HepG2 (cell line): ENCODE measurements at regions not wholly inside any gene's neighbourhood (a gene's known extent, or its start where the extent isn't known, plus 50 kb on each side); places are given as distances from the start of the nearest gene placed in this dataset.

Experiments
- ATAC-seq: fragments of 200-7000 bp; cut with Tn5 transposase; 3 replicates; pipeline ENCODE4 v1.9.1; 2020; ENCODE audit warnings: mild to moderate bottlenecking, moderate library complexity
- BruUV-seq: library from RNA; stranded (reverse); fragments of 400-500 nt; replicated peaks from 2 replicates; lab custom pipeline; 2021; lab: Mats Ljungman, UMichigan
- CTCF ChIA-PET: fragments of 300-600 bp; formaldehyde crosslinking; extraction: SDS; loops from one replicate; lab custom pipeline; 2021; ENCODE audit warnings: low total read pairs, inconsistent platforms, low intra/inter-chr PET ratio; lab: Yijun Ruan, JAX
- POLR2A ChIA-PET: fragments of 350-600 bp; sonication (Branson Sonifier 250); formaldehyde crosslinking; loops from one replicate; lab custom pipeline; 2020; ENCODE audit warnings: antibody characterized with exemption, inconsistent platforms; lab: Yijun Ruan, JAX
- DNase-seq: peaks from one replicate; pipeline ENCODE4 v3.0.0-alpha.2; 2015; ENCODE audit warnings: low spot score
- FAIRE-seq: peaks from 3 replicates; lab custom pipeline; 2011; peaks lifted over from hg19 to GRCh38; lab: Jason Lieb, UNC
- H2AFZ ChIP-seq: one replicate; pipeline ENCODE4 v1.6.1; 2011; ENCODE audit warnings: low read length, inconsistent platforms
- H3K27ac ChIP-seq: fragments of 300-600 bp; 3 replicates; pipeline ENCODE4 v1.8.0; 2011; ENCODE audit warnings: mixed run types, mild to moderate bottlenecking, mixed read lengths, low read length, inconsistent platforms; ENCODE audit not compliant: insufficient read depth; ENCODE audit errors: extremely low read length
- H3K27me3 ChIP-seq, 2 experiments: fragments of 200-600 bp in 1 of 2; 2 replicates in 1 of 2; 3 replicates in 1 of 2; pipeline versions ENCODE4 v1.6.0 to v1.8.0; 2011; ENCODE audit warnings: low read length in 2 of 2, mild to moderate bottlenecking in 2 of 2, moderate library complexity in 2 of 2, inconsistent platforms in 1 of 2; ENCODE audit not compliant: insufficient read depth in 2 of 2, control insufficient read depth in 1 of 2
- H3K36me3 ChIP-seq, 2 experiments: fragments of 200-600 bp in 1 of 2; replicated peaks in 1 of 2; 2 replicates in 1 of 2; 3 replicates in 1 of 2; pipeline versions ENCODE4 v1.5.1 to v1.8.0; 2011; ENCODE audit warnings: low read length in 2 of 2, inconsistent platforms in 1 of 2; ENCODE audit not compliant: insufficient read depth in 2 of 2, control insufficient read depth in 1 of 2
- H3K4me1 ChIP-seq: 2 replicates; pipeline ENCODE4 v1.5.1; 2012; ENCODE audit warnings: low read length, inconsistent platforms; ENCODE audit not compliant: insufficient read depth
- H3K4me2 ChIP-seq: 2 replicates; pipeline ENCODE4 v1.6.0; 2011; ENCODE audit warnings: low read depth, low read length, inconsistent platforms
- H3K4me3 ChIP-seq, 3 experiments: fragments of 200-600 bp in 1 of 3; sonication (generic), shearing (Covaris generic) in 1 of 3; replicated peaks in 1 of 3; 2 replicates each; pipeline ENCODE4 v1.5.1; 2011 to 2016; ENCODE audit warnings: low read length in 3 of 3, inconsistent platforms in 2 of 3, low read depth in 2 of 3, mild to moderate bottlenecking in 2 of 3, control low read depth in 1 of 3, mixed read lengths in 1 of 3; ENCODE audit not compliant: insufficient read depth in 1 of 3
- H3K79me2 ChIP-seq: one replicate; pipeline ENCODE4 v1.6.1; 2011; ENCODE audit warnings: low read length, inconsistent platforms; ENCODE audit not compliant: insufficient read depth
- H3K9ac ChIP-seq: 2 replicates; pipeline ENCODE4 v1.6.0; 2011; ENCODE audit warnings: mild to moderate bottlenecking, low read depth, low read length, inconsistent platforms; ENCODE audit not compliant: insufficient read depth
- H3K9me3 ChIP-seq: 2 replicates; pipeline ENCODE4 v1.5.1; 2012; ENCODE audit warnings: mild to moderate bottlenecking, low read length
- H4K20me1 ChIP-seq: 2 replicates; pipeline ENCODE4 v1.6.0; 2011; ENCODE audit warnings: inconsistent platforms, mild to moderate bottlenecking, low read length, moderate library complexity; ENCODE audit not compliant: insufficient read depth
- HCFC1 ChIP-seq: fragments of 150-350 bp; IDR thresholded peaks from 2 replicates; pipeline ENCODE4 v1.6.1; 2014; ENCODE audit warnings: low read depth, low read length
- TRAFD1 ChIP-seq: sonication (generic); formaldehyde crosslinking; IDR thresholded peaks from 2 replicates; pipeline ENCODE4 v1.5.1; 2020; ENCODE audit warnings: missing genetic modification reagents, mild to moderate bottlenecking, borderline replicate concordance
- ZNF841 ChIP-seq: sonication (generic); formaldehyde crosslinking; IDR thresholded peaks from 2 replicates; pipeline ENCODE4 v1.8.1; 2023; ENCODE audit warnings: missing genetic modification reagents, borderline replicate concordance
- WGBS: methylation state at CpG from one replicate; pipeline ENCODE4 v1.1.6; 2017; ENCODE audit warnings: low lambda C conversion rate; 5-methylcytosine and 5-hydroxymethylcytosine counted together
- in situ Hi-C: cut with HindIII; loops from 2 replicates; pipeline ENCODE4 v1.10.0; 2017; ENCODE audit warnings: low pct_unique_long_range_greater_than_20kb; ENCODE audit not compliant: extremely low pct_ligation_motif_present
- intact Hi-C: fragments of 100-400 bp; cut with micrococcal nuclease; formaldehyde crosslinking; loops from one replicate; pipeline ENCODE4 v1.10.0; 2022; ENCODE audit not compliant: unreplicated experiment
- TF ChIP-seq, protein P1 (sequence below): sonication (generic); formaldehyde crosslinking; IDR thresholded peaks from 2 replicates; pipeline ENCODE4 v1.9.0; 2021; ENCODE audit warnings: missing genetic modification reagents, mild to moderate bottlenecking, borderline replicate concordance

- Histone ChIP-seq H3K9me3 (no peaks in the 10 kb centered on the region), H3K79me2 (no peaks in the 10 kb centered on the region), H3K27ac (no peak overlapping the region), H3K36me3 (no peaks in the 10 kb centered on the region), H3K4me3 (no peak overlapping the region), H3K4me1 (no peaks in the 10 kb centered on the region), H2AFZ (no peak overlapping the region)
- WGBS, result 25% methylated on average over 5 of the region's 5 CpGs
- CTCF ChIA-PET, result no interaction called here
- in situ Hi-C loops, result no loop called here
- ATAC-seq, result no peak
- no peak for DNase-seq
- intact Hi-C loops, result loop anchor here (10.0 kb wide), 1 partner anchor 115 kb away; no protein-coding TSS in a partner anchor
- POLR2A ChIA-PET, result no interaction called here
- TF ChIP-seq TRAFD1 (CRISPR knock-in tag) (no peak), ZNF841 (CRISPR knock-in tag) (no peak), HCFC1 (no peak)
- TF ChIP-seq, protein P1, sequence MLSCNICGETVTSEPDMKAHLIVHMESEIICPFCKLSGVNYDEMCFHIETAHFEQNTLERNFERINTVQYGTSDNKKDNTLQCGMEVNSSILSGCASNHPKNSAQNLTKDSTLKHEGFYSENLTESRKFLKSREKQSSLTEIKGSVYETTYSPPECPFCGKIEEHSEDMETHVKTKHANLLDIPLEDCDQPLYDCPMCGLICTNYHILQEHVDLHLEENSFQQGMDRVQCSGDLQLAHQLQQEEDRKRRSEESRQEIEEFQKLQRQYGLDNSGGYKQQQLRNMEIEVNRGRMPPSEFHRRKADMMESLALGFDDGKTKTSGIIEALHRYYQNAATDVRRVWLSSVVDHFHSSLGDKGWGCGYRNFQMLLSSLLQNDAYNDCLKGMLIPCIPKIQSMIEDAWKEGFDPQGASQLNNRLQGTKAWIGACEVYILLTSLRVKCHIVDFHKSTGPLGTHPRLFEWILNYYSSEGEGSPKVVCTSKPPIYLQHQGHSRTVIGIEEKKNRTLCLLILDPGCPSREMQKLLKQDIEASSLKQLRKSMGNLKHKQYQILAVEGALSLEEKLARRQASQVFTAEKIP (CRISPR knock-in tag), result no peak
- TF ChIP-seq, all 625 proteins: peak for 0
- Histone ChIP-seq H3K9ac (no peak overlapping the region), H3K4me2 (no peak overlapping the region), H3K27me3 (peaks cover 0 to 22% of the 10 kb centered on the region in 2 experiments; a peak in 4 of 5 replicates), H4K20me1 (no peaks in the 10 kb centered on the region)
- FAIRE-seq, result no peak
- no TSS peak for BruUV-seq
These were observed 69.2 kb downstream of the SOX9 start for GRCh38 chr17:72189768-72190593.
